ENCODE measurements at regions not wholly inside any gene's neighbourhood (a gene's known extent, or its start where the extent isn't known, plus 50 kb on each side); places are given as distances from the start of the nearest gene placed in this dataset.

GRCh38 chr17:33940769-33941370 lies 314.2 kb upstream of the CCL2 start:
- no peak overlapping the region for H3K27ac ChIP-seq
- no peaks in the 10 kb centered on the region for H3K36me3 ChIP-seq
- TF ChIP-seq POLR2AphosphoS5 (IDR thresholded peaks at IDR 0.05) (no peak), EP300 (IDR thresholded peaks at IDR 0.05; ENCODE audit: low read depth) (no peak), CTCF (IDR thresholded peaks at IDR 0.05) (no peak), POLR2A (IDR thresholded peaks at IDR 0.05) (no peak)
- H3K4me1 ChIP-seq: no peaks in the 10 kb centered on the region
- in situ Hi-C loops (cut with MboI; ENCODE audit: low pct_ligation_motif_present in 1 of 4, low pct_unique_long_range_greater_than_20kb in 1 of 4, low sequenced_read_pairs in 3 of 4) (loop anchor here in 2 of 4 donors (25.0 kb wide), 1 partner anchor 196 kb away; no protein-coding TSS in a partner anchor), intact Hi-C loops (cut with DNase I; ENCODE audit: low total_unique reads) (no loop called here)
- H3K4me3 ChIP-seq: no peak overlapping the region
- WGBS, 2 donors (ENCODE audit: low coverage in 1 of 2): 56 to 64% methylated on average over 5 to 7 of the region's 7 CpGs
- no peak for DNase-seq
- H3K9me3 ChIP-seq: no peaks in the 10 kb centered on the region
- H3K27me3 ChIP-seq: peaks cover 7% of the 10 kb centered on the region

- Histone ChIP-seq H3K4me1 (no peaks in the 10 kb centered on the region), H3K9me3 (no peaks in the 10 kb centered on the region), H3K4me3 (no peak overlapping the region), H3K36me3 (no peaks in the 10 kb centered on the region), H3K27ac (no peak overlapping the region), H3K27me3 (peaks cover 7% of the 10 kb centered on the region)
- 70 to 100% methylated on average over 1 to 6 of the region's 6 CpGs for WGBS, 2 donors (ENCODE audit: low coverage in 1 of 2)
- TF ChIP-seq POLR2A (IDR thresholded peaks at IDR 0.05) (no peak), EP300 (IDR thresholded peaks at IDR 0.05; ENCODE audit: low read depth) (no peak), CTCF (IDR thresholded peaks at IDR 0.05) (no peak), POLR2AphosphoS5 (IDR thresholded peaks at IDR 0.05) (no peak)
- in situ Hi-C loops (cut with MboI; ENCODE audit: low pct_ligation_motif_present in 1 of 4, low pct_unique_long_range_greater_than_20kb in 1 of 4, low sequenced_read_pairs in 3 of 4): loop anchor here in 2 of 4 donors (25.0 kb wide), 1 partner anchor 196 kb away; no protein-coding TSS in a partner anchor
- DNase-seq: no peak
- intact Hi-C loops (cut with DNase I; ENCODE audit: low total_unique reads): no loop called here
Measured at GRCh38 chr17:33941744-33942143, 313.3 kb upstream of the CCL2 start.

- TF ChIP-seq EP300 (IDR thresholded peaks at IDR 0.05; ENCODE audit: low read depth) (no peak), CTCF (IDR thresholded peaks at IDR 0.05) (no peak), POLR2A (IDR thresholded peaks at IDR 0.05) (no peak), POLR2AphosphoS5 (IDR thresholded peaks at IDR 0.05) (no peak)
- in situ Hi-C loops (cut with MboI; ENCODE audit: low pct_ligation_motif_present in 1 of 4, low pct_unique_long_range_greater_than_20kb in 1 of 4, low sequenced_read_pairs in 3 of 4): loop anchor here in 2 of 4 donors (25.0 kb wide), 1 partner anchor 195 kb away; no protein-coding TSS in a partner anchor
- WGBS, 2 donors (ENCODE audit: low coverage in 1 of 2): 52 to 71% methylated on average over 1 to 4 of the region's 4 CpGs
- no peak overlapping the region for H3K4me3 ChIP-seq
- H3K9me3 ChIP-seq: no peaks in the 10 kb centered on the region
- H3K27me3 ChIP-seq: peaks cover 7% of the 10 kb centered on the region
- no peak for DNase-seq
- H3K27ac ChIP-seq: no peak overlapping the region
- intact Hi-C loops (cut with DNase I; ENCODE audit: low total_unique reads): no loop called here
- H3K36me3 ChIP-seq: no peaks in the 10 kb centered on the region
- no peaks in the 10 kb centered on the region for H3K4me1 ChIP-seq
Measured at GRCh38 chr17:33942414-33942813, 312.7 kb upstream of the CCL2 start.

GRCh38 chr17:33944412-33944811 lies 310.7 kb upstream of the CCL2 start:
- intact Hi-C loops (cut with DNase I; ENCODE audit: low total_unique reads): no loop called here
- H3K9me3 ChIP-seq: no peaks in the 10 kb centered on the region
- in situ Hi-C loops (cut with MboI; ENCODE audit: low pct_ligation_motif_present in 1 of 4, low pct_unique_long_range_greater_than_20kb in 1 of 4, low sequenced_read_pairs in 3 of 4): loop anchor here in 2 of 4 donors (25.0 kb wide), 1 partner anchor 193 kb away; no protein-coding TSS in a partner anchor
- H3K4me3 ChIP-seq: no peak overlapping the region
- H3K4me1 ChIP-seq: no peaks in the 10 kb centered on the region
- H3K27me3 ChIP-seq: peaks cover 7% of the 10 kb centered on the region
- no peaks in the 10 kb centered on the region for H3K36me3 ChIP-seq
- H3K27ac ChIP-seq: no peak overlapping the region
- WGBS, 2 donors (ENCODE audit: low coverage in 1 of 2): 74% methylated on average over 4 of the region's 4 CpGs
- TF ChIP-seq POLR2AphosphoS5 (IDR thresholded peaks at IDR 0.05) (no peak), EP300 (IDR thresholded peaks at IDR 0.05; ENCODE audit: low read depth) (no peak), CTCF (IDR thresholded peaks at IDR 0.05) (no peak), POLR2A (IDR thresholded peaks at IDR 0.05) (no peak)
- no peak for DNase-seq

Measured in transverse colon (tissue), 4 donors.